ENCODE measurements at regions not wholly inside any gene's neighbourhood (a gene's known extent, or its start where the extent isn't known, plus 50 kb on each side); places are given as distances from the start of the nearest gene placed in this dataset.
A peak's percentile ranks its signal among the peaks of the same experiment; 100 is the strongest.

DNA sequence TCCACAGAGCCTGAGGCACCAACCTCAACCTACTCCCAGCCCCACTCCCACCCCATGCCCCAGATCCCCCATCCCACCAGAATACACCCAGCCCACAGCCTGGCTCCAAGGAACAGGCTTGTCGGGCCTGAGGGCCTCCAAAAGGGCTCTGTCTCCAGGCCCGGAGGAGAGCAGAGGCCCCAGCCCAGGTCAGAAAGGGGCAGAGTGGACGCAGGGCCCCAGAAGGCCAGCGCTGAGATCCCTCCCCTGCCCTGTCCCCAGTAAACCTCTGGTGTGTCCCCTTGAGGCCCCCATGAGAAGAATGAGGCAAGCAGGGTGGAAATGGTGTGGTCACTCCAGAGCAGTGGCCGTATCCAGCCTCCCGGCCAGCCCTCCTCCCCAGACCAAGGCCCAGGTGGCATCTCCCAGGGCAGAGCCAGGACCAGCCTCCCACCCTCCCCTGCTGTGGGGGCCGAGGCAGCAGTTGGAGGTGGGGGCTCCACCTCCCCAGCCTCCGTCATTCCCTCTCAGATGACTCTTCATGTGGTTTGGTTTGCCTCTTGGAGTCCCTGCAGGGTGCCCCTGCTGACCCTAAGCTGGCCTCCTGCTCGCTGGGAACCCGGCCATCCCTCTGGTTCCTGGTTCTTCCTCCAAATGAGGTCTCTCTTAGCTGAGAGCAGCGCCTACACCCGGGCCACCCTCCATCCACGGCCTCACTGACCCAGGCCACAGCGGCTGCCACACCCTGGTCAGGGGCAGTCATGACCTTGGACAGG is 195.0 kb downstream of the IGLL1 start:
- H3K4me1 ChIP-seq (ENCODE audit: control insufficient read depth in 1 of 2, insufficient read depth in 2 of 2, low read length in 2 of 2) = no peaks in the 10 kb centered on the region
- TF ChIP-seq POLR2AphosphoS5 (IDR thresholded peaks at IDR 0.05; ENCODE audit: low read depth, low read length) = no peak
- TF ChIP-seq EZH2phosphoT487 (IDR thresholded peaks at IDR 0.05; ENCODE audit: borderline replicate concordance) = no peak
- TF ChIP-seq CEBPB (IDR thresholded peaks at IDR 0.05; ENCODE audit: low read depth) = no peak
- no peak overlapping the region for H3K4me3 ChIP-seq (replicated peaks in 1 of 2; ENCODE audit: low read depth in 1 of 2, low read length in 2 of 2)
- DNase-seq (ENCODE audit: low read depth, low spot score) (no peak), ATAC-seq (0 out of 2 replicates have a peak, but pooled peaks have one; percentile 2)
- CTCF ChIA-PET = interaction anchor here (0.7 to 1.8 kb wide), 22 partner anchors 8 to 426 kb away, joined by 3 to 29 read pairs (median 4); partner anchors contain the start of genes BCR, RAB36 and RSPH14
- no peak overlapping the region for H3K9ac ChIP-seq (ENCODE audit: low read length)
- H3K27ac ChIP-seq (ENCODE audit: low read depth, low read length) = no peak overlapping the region
- RAD21 ChIA-PET (ENCODE audit: low non-redundant PET in 1 of 2, low total read pairs in 2 of 2, uncharacterized antibody in 2 of 2, unreplicated experiment in 2 of 2) = interaction anchor here (0.5 to 1.3 kb wide), 8 partner anchors 11 to 473 kb away, joined by 3 to 15 read pairs (median 3); partner anchors contain the start of gene SLC2A11 (in 1 of the 2)
- no TSS peak for BruUV-seq (replicated peaks)
- H3K36me3 ChIP-seq (ENCODE audit: control insufficient read depth in 1 of 2, insufficient read depth in 2 of 2, low read length in 2 of 2) = no peaks in the 10 kb centered on the region
- no peaks in the 10 kb centered on the region for H4K20me1 ChIP-seq (ENCODE audit: insufficient read depth)
- no peaks in the 10 kb centered on the region for H3K27me3 ChIP-seq (ENCODE audit: insufficient read depth, low read length)
- H2AFZ ChIP-seq (ENCODE audit: low read depth, low read length, poor library complexity, severe bottlenecking) = no peak overlapping the region
- no peak overlapping the region for H3K4me2 ChIP-seq (ENCODE audit: low read length)
- no peaks in the 10 kb centered on the region for H3K9me2 ChIP-seq (ENCODE audit: insufficient read depth)
- POLR2A ChIA-PET = no interaction called here
- no peaks in the 10 kb centered on the region for H3K9me3 ChIP-seq (ENCODE audit: control insufficient read depth in 1 of 2, insufficient read depth in 1 of 2, low read depth in 1 of 2, low read length in 2 of 2)
- no peaks in the 10 kb centered on the region for H3K79me2 ChIP-seq (ENCODE audit: insufficient read depth, low read length)
- intact Hi-C loops (cut with micrococcal nuclease) = loop anchor here (5.0 kb wide), 1 partner anchor 208 kb away; no protein-coding TSS in a partner anchor

DNA sequence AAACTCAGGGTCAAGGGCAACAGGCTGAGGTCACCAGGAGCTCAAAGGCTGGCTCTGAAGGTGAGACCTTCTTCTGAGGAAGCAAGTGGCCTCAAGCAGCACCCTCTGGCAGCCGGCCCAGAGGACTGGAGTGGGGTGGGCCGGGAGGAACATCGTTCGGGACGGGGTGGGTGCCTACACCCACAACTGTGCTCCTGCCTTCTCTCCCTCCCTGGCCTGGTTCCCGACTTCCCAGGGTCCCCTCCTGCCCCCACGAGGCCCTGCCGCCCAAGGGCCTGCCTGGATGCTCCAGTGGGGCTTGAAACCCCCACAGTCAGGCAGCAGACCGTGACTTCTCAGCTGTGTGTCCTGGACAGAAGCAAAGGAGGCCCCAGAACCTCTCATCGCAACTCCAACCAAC is 195.7 kb downstream of the IGLL1 start:
- Histone ChIP-seq H3K9me2 (ENCODE audit: insufficient read depth) (no peaks in the 10 kb centered on the region), H3K79me2 (ENCODE audit: insufficient read depth, low read length) (no peaks in the 10 kb centered on the region), H3K4me3 (replicated peaks in 1 of 2; ENCODE audit: low read depth in 1 of 2, low read length in 2 of 2) (no peak overlapping the region), H3K4me2 (ENCODE audit: low read length) (no peak overlapping the region), H3K9me3 (ENCODE audit: control insufficient read depth in 1 of 2, insufficient read depth in 1 of 2, low read depth in 1 of 2, low read length in 2 of 2) (no peaks in the 10 kb centered on the region), H3K27me3 (ENCODE audit: insufficient read depth, low read length) (no peaks in the 10 kb centered on the region), H3K9ac (ENCODE audit: low read length) (no peak overlapping the region), H3K4me1 (ENCODE audit: control insufficient read depth in 1 of 2, insufficient read depth in 2 of 2, low read length in 2 of 2) (no peaks in the 10 kb centered on the region), H3K36me3 (ENCODE audit: control insufficient read depth in 1 of 2, insufficient read depth in 2 of 2, low read length in 2 of 2) (no peaks in the 10 kb centered on the region), H2AFZ (ENCODE audit: low read depth, low read length, poor library complexity, severe bottlenecking) (no peak overlapping the region), H4K20me1 (ENCODE audit: insufficient read depth) (no peaks in the 10 kb centered on the region), H3K27ac (ENCODE audit: low read depth, low read length) (no peak overlapping the region)
- CTCF ChIA-PET = no interaction called here
- no peak for ATAC-seq
- DNase-seq (ENCODE audit: low read depth, low spot score) = no peak
- TF ChIP-seq, protein P1, sequence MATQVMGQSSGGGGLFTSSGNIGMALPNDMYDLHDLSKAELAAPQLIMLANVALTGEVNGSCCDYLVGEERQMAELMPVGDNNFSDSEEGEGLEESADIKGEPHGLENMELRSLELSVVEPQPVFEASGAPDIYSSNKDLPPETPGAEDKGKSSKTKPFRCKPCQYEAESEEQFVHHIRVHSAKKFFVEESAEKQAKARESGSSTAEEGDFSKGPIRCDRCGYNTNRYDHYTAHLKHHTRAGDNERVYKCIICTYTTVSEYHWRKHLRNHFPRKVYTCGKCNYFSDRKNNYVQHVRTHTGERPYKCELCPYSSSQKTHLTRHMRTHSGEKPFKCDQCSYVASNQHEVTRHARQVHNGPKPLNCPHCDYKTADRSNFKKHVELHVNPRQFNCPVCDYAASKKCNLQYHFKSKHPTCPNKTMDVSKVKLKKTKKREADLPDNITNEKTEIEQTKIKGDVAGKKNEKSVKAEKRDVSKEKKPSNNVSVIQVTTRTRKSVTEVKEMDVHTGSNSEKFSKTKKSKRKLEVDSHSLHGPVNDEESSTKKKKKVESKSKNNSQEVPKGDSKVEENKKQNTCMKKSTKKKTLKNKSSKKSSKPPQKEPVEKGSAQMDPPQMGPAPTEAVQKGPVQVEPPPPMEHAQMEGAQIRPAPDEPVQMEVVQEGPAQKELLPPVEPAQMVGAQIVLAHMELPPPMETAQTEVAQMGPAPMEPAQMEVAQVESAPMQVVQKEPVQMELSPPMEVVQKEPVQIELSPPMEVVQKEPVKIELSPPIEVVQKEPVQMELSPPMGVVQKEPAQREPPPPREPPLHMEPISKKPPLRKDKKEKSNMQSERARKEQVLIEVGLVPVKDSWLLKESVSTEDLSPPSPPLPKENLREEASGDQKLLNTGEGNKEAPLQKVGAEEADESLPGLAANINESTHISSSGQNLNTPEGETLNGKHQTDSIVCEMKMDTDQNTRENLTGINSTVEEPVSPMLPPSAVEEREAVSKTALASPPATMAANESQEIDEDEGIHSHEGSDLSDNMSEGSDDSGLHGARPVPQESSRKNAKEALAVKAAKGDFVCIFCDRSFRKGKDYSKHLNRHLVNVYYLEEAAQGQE (IDR thresholded peaks at IDR 0.05; ENCODE audit: low read depth) = no peak
- TF ChIP-seq, protein P2, sequence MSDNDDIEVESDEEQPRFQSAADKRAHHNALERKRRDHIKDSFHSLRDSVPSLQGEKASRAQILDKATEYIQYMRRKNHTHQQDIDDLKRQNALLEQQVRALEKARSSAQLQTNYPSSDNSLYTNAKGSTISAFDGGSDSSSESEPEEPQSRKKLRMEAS (IDR thresholded peaks at IDR 0.05) = no peak
- no peak for TF ChIP-seq EGR1 (IDR thresholded peaks at IDR 0.05; ENCODE audit: low read depth)
- TF ChIP-seq SIN3A (IDR thresholded peaks at IDR 0.05; ENCODE audit: low read depth) = no peak
- no peak for TF ChIP-seq JUND (IDR thresholded peaks at IDR 0.05)
- TF ChIP-seq TCF7L2 (IDR thresholded peaks at IDR 0.05; ENCODE audit: borderline replicate concordance, extremely low read depth, insufficient read depth, insufficient read length) = no peak
- no peak for TF ChIP-seq SRF (IDR thresholded peaks at IDR 0.05; ENCODE audit: low read depth)
- no peak for TF ChIP-seq SP1 (IDR thresholded peaks at IDR 0.05; ENCODE audit: low read depth)
- no peak for TF ChIP-seq ZFX (IDR thresholded peaks at IDR 0.05)
- no peak for TF ChIP-seq CEBPB (IDR thresholded peaks at IDR 0.05; ENCODE audit: low read depth)
- TF ChIP-seq CTCF (IDR thresholded peaks at IDR 0.05 in 2 of 3, conservative IDR thresholded peaks at IDR 0.05 in 1 of 3; ENCODE audit: borderline replicate concordance in 1 of 3, insufficient read depth in 1 of 3, low read depth in 2 of 3, low read length in 2 of 3) = no peak
- no peak for TF ChIP-seq POLR2A (IDR thresholded peaks at IDR 0.05; ENCODE audit: borderline replicate concordance, extremely low read depth, insufficient read depth, insufficient read length)
- TF ChIP-seq EZH2 (IDR thresholded peaks at IDR 0.05) = no peak
- RAD21 ChIA-PET (ENCODE audit: low non-redundant PET in 1 of 2, low total read pairs in 2 of 2, uncharacterized antibody in 2 of 2, unreplicated experiment in 2 of 2) = no interaction called here
- intact Hi-C loops (cut with micrococcal nuclease) = no loop called here
- BruUV-seq (replicated peaks) = no TSS peak
- POLR2A ChIA-PET = interaction anchor here (1.0 kb wide), 1 partner anchor 95 kb away, joined by 3 read pairs; no protein-coding TSS in a partner anchor
